HFFc6 (cell line): ENCODE measurements at regions not wholly inside any gene's neighbourhood (a gene's known extent, or its start where the extent isn't known, plus 50 kb on each side); places are given as distances from the start of the nearest gene placed in this dataset.

ENCODE experiments used
- DNase-seq: peaks from one replicate; pipeline ENCODE4 v3.0.0-alpha.2; 2018
- H3K27ac Mint-ChIP-seq: 2 replicates; pipeline ENCODE4 v1.8.0; 2020; ENCODE audit warnings: mild to moderate bottlenecking, mixed read lengths
- H3K27me3 Mint-ChIP-seq: 2 replicates; pipeline ENCODE4 v1.8.0; 2021; ENCODE audit warnings: mild to moderate bottlenecking, moderate library complexity, mixed read lengths; ENCODE audit not compliant: insufficient read depth
- H3K36me3 Mint-ChIP-seq: 2 replicates; pipeline ENCODE4 v1.8.0; 2021; ENCODE audit warnings: low read depth, mixed read lengths
- H3K4me1 Mint-ChIP-seq: 2 replicates; pipeline ENCODE4 v1.8.0; 2020; ENCODE audit warnings: low read depth, mixed read lengths
- H3K4me3 Mint-ChIP-seq: 2 replicates; pipeline ENCODE4 v1.8.0; 2020; ENCODE audit warnings: mild to moderate bottlenecking, moderate library complexity, mixed read lengths
- H3K9me3 Mint-ChIP-seq: 2 replicates; pipeline ENCODE4 v1.8.0; 2020; ENCODE audit warnings: mild to moderate bottlenecking, mixed read lengths
- TF ChIP-seq, protein P1 (sequence below): fragments of 200-600 bp; sonication (generic); IDR thresholded peaks from 2 replicates; pipeline ENCODE4 v1.5.0; 2021; ENCODE audit warnings: antibody characterized with exemption, mild to moderate bottlenecking

DNA sequence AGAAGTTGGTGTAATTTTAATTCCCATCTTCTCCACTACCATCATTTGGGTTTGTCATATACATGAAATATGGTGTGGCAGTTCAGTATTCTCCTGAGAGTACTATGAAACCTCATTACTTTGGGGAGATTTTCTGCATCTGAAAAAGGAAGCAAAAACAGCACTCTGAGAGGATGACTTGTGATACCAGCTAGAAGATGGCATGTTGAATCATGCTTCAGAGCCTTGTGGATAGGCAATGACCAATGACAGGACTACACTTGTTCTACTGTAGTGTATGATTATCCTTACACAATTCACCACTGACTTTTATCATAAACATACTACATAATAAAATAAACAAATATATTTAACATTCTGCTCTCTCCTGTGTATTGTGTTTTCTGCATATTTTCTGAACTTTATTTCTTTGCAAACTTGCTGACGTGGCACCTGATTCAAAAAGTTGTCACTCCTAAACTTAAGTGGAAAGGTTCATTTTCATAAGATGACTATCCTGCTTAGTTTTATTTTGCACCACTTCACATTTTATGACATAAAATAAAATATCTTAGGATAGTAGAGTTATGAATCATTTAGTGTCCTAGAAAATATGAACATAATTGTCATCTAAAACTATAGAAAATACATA lies 991.3 kb downstream of the FSTL5 start:
- no peaks in the 10 kb centered on the region for H3K36me3 Mint-ChIP-seq
- no peak for DNase-seq
- H3K27me3 Mint-ChIP-seq: no peaks in the 10 kb centered on the region
- H3K4me1 Mint-ChIP-seq: no peaks in the 10 kb centered on the region
- TF ChIP-seq, protein P1, sequence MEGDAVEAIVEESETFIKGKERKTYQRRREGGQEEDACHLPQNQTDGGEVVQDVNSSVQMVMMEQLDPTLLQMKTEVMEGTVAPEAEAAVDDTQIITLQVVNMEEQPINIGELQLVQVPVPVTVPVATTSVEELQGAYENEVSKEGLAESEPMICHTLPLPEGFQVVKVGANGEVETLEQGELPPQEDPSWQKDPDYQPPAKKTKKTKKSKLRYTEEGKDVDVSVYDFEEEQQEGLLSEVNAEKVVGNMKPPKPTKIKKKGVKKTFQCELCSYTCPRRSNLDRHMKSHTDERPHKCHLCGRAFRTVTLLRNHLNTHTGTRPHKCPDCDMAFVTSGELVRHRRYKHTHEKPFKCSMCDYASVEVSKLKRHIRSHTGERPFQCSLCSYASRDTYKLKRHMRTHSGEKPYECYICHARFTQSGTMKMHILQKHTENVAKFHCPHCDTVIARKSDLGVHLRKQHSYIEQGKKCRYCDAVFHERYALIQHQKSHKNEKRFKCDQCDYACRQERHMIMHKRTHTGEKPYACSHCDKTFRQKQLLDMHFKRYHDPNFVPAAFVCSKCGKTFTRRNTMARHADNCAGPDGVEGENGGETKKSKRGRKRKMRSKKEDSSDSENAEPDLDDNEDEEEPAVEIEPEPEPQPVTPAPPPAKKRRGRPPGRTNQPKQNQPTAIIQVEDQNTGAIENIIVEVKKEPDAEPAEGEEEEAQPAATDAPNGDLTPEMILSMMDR: no peak
- H3K9me3 Mint-ChIP-seq: peaks cover 24% of the 10 kb centered on the region
- H3K27ac Mint-ChIP-seq: no peak overlapping the region
- H3K4me3 Mint-ChIP-seq: no peak overlapping the region

DNA sequence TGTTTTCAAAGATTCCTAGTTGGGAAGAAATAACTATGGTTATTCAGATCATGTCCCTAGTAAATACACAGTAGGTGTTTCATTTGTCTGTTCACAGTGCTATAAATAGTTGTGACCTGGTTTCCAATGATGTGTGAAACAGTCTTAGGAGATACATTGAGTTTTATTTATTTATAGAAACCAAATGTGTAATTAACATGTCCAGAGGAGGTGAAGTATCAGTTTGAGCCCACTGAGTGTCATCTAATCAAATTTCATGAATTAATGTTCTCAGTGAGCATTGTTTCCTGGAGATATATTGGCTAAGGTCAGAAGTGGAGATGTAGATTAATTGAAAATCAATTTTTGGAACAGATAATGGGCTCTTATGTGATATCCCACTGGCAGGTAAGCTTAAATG lies 996.3 kb downstream of the FSTL5 start:
- Mint-ChIP-seq H3K36me3 (no peaks in the 10 kb centered on the region), H3K27ac (no peak overlapping the region), H3K4me3 (no peak overlapping the region), H3K4me1 (no peaks in the 10 kb centered on the region), H3K9me3 (peaks cover 27% of the 10 kb centered on the region), H3K27me3 (no peaks in the 10 kb centered on the region)
- TF ChIP-seq, protein P1: no peak
- no peak for DNase-seq

DNA sequence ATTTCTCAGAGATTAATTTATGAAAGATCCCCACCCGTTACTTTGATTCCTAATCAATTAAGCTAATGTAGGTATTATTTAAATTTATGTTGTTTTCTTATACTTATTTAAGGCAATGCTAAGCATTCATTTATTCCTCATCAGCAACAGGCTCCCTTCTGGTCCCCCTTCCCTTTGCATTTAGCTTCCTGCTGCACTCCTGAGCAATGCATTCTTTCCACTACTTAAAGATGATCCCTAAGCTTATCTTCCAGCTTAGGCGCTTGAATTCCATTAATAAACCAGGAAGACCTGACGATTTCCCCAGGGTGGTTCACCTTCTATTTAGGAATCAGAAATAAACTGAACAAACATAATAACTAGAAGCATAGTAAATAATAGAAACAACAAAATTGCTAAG lies 1003.1 kb downstream of the FSTL5 start:
- Mint-ChIP-seq H3K9me3 (peaks cover 17% of the 10 kb centered on the region), H3K27me3 (no peaks in the 10 kb centered on the region), H3K27ac (no peak overlapping the region), H3K4me3 (no peak overlapping the region), H3K36me3 (no peaks in the 10 kb centered on the region), H3K4me1 (no peaks in the 10 kb centered on the region)
- TF ChIP-seq, protein P1: no peak
- no peak for DNase-seq

DNA sequence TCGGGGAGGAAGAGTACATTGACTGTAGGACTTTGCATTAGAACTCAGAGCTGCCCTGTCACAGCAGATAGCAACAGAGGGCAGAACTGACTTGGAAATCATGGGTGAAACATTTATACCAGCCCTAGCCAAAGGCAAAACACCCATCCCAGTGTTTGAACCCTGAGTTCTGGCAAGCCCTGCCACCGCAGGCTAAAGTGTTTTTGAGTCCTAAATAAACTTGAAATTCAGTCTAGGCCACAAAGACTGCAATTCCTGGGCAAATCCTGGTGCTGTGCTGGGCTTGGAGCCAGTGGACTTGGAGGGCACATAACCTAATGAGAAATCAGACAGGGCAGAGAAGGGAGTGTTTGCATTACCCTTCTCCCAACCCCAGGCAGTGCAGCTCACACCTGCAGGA lies 1015.7 kb downstream of the FSTL5 start:
- Mint-ChIP-seq H3K4me1 (no peaks in the 10 kb centered on the region), H3K4me3 (no peak overlapping the region), H3K9me3 (peaks cover 40% of the 10 kb centered on the region), H3K36me3 (no peaks in the 10 kb centered on the region), H3K27me3 (no peaks in the 10 kb centered on the region), H3K27ac (no peak overlapping the region)
- TF ChIP-seq, protein P1: no peak
- no peak for DNase-seq

DNA sequence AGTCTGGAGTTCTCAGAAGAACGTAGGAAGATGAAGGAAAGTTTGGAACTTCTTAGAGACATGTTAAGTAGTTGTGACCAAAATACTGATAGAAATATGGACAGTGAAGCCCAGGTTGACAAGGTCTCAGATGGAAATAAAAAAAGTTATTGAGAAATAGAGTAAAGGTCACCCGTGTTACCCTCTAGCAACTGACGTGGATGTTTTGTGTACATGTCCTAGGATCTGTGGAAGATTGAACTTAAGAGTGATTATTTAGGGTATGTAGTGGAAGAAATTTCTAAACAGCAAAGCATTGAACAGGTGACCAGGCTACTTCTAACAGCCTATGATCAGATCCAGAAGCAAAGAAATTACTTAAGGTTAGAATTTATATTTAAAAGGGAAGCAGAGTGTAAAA lies 1020.4 kb downstream of the FSTL5 start:
- no peaks in the 10 kb centered on the region for H3K27me3 Mint-ChIP-seq
- H3K4me1 Mint-ChIP-seq: no peaks in the 10 kb centered on the region
- H3K27ac Mint-ChIP-seq: no peak overlapping the region
- H3K4me3 Mint-ChIP-seq: no peak overlapping the region
- H3K9me3 Mint-ChIP-seq: peaks cover 27% of the 10 kb centered on the region
- DNase-seq: no peak
- no peaks in the 10 kb centered on the region; the same call in 1 of the 2 replicates for H3K36me3 Mint-ChIP-seq
- TF ChIP-seq, protein P1: no peak

DNA sequence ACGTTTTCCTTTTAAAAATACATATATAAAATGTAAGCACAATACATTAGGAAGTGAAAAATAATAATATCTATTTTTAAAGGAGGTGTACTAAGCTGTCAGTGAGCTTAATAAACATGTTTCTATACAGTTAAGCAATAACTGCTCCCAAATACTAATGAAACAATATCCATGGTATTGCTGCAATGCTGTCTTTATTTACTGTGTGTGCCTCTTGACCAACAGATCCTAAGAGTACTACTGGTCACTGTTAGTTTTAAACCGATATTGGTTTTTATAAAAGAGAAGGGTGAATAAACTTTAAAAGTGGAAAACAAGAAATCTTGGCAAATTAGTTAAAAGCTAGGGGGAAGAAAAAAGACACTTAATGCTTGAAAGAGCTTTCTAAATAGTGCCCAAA lies 1029.0 kb downstream of the FSTL5 start:
- TF ChIP-seq, protein P1: no peak
- DNase-seq: no peak

More for the DNA sequence above, 1029.0 kb downstream of the FSTL5 start:
- no peaks in the 10 kb centered on the region for H3K4me1 Mint-ChIP-seq
- H3K36me3 Mint-ChIP-seq: no peaks in the 10 kb centered on the region
- H3K27ac Mint-ChIP-seq: no peak overlapping the region
- H3K27me3 Mint-ChIP-seq: peaks cover 2% of the 10 kb centered on the region; the same call in 1 of the 2 replicates
- H3K9me3 Mint-ChIP-seq: peaks cover 40% of the 10 kb centered on the region
- no peak overlapping the region for H3K4me3 Mint-ChIP-seq
